GM19238 (cell line): ENCODE measurements at regions not wholly inside any gene's neighbourhood (a gene's known extent, or its start where the extent isn't known, plus 50 kb on each side); places are given as distances from the start of the nearest gene placed in this dataset.
"Not testable (repeated sequence)": the region's sequence is repeated elsewhere in the genome, so short reads cannot be mapped to it uniquely, and the experiment has no call there.

Experiments used
- DNase-seq: peaks from one replicate; pipeline ENCODE4 v3.0.0; 2011; ENCODE audit warnings: low spot score; ENCODE audit not compliant: insufficient read length

- DNase-seq = no peak
Observed at GRCh38 chr4:144366425-144366824, 225.9 kb upstream of the GYPA start.

- no peak for DNase-seq
Observed at GRCh38 chr4:144371485-144371884, 231.0 kb upstream of the GYPA start.

- DNase-seq = no peak
Observed at GRCh38 chr4:144374065-144374464, 233.5 kb upstream of the GYPA start.

DNA sequence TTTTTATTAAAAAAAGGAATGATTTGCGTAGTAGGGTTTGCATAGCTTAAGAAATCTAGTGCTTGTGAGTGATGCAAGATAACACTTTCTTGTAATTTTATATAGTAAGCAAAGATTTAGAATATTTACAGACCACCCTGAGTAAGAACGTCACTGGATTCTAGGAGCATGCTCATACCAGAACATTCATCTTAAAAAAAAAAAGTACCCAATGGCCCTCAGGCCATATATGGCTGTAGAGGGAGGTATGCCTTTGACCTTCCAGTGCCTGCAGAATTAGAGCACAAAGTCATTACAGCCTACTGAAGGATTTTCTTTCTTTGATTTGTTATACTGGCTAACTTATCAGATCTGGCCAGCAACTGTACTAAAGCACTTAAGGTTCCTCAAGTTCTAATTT is 236.3 kb upstream of the GYPA start:
- DNase-seq = no peak

GRCh38 chr4:144384408-144384807 is 243.9 kb upstream of the GYPA start:
- no peak for DNase-seq

DNA sequence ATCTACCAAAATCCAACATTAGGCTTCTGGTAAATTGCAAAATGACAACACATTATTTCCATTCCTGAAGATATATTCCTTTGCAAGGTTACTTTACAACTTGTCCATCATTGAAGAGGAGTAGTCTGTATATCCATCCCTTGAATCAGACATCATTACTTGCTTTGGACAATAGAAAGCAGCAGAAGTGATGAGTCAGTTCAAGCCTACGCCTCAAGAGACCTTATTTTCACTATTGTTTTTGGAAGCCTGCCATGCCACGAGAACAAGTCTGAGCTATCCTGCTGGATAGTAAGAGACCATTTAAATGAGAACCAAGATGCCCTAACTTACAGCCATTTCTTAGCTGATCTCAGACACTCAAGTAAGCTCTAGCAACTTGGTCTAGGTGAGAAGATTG is 246.0 kb upstream of the HHIP start:
- peak; percentile 3 for DNase-seq

- no peak for DNase-seq
Observed at GRCh38 chr4:144402176-144402575, 243.8 kb upstream of the HHIP start.

DNA sequence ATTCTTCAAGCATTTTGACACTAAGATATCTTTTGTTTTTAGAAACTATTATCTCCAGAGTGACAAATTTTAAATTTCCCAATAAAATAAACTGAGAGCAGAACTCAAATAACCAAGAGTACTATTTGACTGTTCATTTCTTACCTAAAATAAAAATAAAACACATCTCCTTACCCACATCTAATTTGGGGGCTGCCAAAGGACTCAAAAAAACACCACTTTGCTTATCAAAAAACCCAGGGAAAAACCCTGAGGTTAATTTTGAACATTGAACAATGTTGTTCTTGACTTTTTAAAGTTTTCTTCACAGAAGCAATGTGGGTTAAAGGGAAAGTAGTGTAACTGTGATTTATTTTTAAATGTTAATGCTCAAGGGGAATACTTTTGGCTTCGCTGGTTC is 243.0 kb upstream of the HHIP start:
- no peak for DNase-seq

- no peak for DNase-seq
Observed at GRCh38 chr4:144403893-144404292, 242.1 kb upstream of the HHIP start.

- no peak for DNase-seq
Observed at GRCh38 chr4:144409525-144409924, 236.4 kb upstream of the HHIP start.

- no peak for DNase-seq
Observed at GRCh38 chr4:144410230-144410783, 235.6 kb upstream of the HHIP start.

- DNase-seq = no peak
Observed at GRCh38 chr4:144411119-144411518, 234.8 kb upstream of the HHIP start.

DNA sequence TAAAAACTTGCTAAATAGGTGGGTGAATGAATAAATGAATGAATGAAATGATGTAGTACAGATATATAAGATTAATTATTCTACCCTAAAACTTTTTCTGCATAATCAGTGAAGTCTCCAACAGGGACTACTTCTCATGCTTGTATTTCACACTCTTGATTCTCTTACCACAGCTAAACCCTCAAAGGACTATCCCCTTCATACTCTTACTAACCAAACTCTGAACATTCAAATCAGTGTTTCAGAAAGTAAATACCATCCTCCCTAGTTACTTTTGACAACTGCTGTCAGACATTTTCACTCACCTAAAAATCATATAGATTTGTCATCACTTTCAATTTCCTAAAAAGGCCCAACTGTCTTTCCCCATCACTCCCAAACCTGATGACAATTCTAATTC is 234.3 kb upstream of the HHIP start:
- no peak for DNase-seq

GRCh38 chr4:144421056-144421455 is 224.9 kb upstream of the HHIP start:
- DNase-seq = no peak

GRCh38 chr4:144421839-144422565 is 224.0 kb upstream of the HHIP start:
- no peak for DNase-seq

DNA sequence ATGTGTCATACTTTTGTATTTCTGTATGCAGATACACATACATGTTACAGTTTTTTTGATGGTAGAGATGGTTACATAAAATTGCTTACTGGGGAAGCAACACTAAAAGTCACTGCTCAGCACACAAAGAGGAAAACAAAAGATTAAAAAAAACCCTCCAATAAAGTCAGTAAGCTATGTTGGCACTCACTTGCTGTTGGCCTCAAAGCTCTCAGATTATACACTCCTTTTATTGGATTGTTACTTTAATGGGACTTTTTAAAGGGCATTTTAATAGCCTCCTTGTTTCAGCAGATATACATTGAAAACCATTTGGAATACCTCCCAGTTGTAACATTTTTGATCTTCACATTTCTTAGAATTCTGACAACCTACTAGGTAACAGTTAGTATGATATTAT is 222.0 kb upstream of the HHIP start:
- no peak for DNase-seq

DNA sequence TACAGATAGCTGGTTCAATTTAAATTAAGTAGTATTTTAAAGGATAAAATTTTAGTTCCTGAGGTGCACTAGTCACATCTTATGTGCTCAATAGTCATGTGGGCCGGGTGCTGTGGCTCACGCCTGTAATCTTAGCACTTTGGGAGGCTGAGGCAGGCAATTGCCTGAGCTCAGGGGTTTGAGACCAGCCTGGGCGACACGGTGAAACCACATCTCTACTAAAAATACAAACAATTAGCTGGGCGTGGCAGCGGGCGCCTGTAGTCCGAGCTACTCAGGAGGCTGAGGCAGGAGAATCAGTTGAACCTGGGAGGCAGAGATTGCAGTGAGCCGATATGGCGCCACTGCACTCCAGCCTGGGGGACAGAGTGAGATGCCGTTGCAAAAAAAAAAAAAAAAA is 219.9 kb upstream of the HHIP start:
- not testable (repeated sequence) for DNase-seq

DNA sequence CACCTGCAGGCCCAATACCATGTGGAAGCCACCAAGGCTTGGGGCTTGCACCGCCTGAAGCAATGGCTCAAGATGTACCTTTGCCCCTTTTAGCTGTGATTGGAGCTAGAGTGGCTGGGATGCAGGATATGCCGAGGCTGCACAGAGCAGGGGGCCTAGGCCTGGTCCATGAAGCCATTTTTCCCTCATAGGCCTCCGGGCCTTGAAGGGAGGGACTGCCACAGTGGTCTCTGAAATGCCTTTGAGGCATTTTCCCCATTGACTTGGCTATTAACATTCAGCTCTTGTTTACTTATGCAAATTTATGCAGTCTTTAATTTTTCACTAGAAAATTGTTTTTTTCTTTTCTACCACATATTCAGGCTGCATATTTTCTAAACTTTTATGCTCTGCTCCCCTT is 203.2 kb upstream of the HHIP start:
- DNase-seq = no peak

- no peak for DNase-seq
Observed at GRCh38 chr4:144449611-144450010, 196.3 kb upstream of the HHIP start.

DNA sequence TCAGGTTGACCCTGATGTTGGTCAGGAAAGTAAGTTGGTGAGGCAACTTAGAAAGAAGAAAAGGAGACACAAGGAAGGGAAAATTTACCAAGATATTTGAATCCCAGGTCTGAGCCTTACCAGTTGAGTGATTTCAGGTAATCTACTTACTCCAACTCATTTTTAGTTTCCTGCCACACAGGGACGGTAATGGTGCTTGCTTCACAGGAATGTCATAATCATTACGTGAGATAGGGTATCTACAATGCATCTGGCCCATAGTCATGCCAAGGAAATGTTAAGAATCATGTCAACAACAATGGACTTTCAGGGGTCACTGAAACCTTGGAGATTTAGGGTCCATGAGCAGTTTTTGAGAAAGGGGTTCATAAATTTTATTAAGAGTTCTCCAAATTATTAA is 195.4 kb upstream of the HHIP start:
- no peak for DNase-seq

DNA sequence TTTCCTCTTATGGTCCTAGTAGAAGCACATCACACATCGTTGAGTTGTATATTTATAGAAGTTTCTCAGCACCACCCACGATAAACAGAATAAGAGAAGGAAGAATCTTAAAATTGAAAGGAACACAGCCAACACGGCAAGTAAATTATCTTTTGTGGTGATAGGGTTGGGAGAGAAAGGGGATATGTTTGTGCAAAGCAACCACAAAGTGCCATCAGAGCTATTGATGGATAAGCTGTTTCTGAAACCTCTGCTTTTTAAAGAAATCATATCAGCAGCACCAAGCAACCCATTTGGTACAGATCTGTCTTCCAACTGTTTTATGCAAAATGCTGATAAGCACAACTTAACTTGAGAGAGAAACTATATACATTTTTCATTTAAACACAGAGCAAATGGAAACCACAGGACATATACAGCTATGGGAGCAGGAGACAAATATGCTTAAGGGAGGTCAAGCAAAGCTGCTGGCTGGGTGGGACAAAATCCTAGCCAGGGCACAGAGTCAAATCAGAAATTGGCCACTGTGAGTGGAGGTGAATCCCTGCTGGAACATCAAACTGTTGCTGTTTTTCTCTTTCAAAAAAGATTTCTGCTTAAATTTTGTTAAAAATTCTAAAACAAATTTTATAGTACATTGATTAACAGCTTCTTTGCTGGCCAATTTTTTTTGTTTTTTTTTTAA is 194.0 kb upstream of the HHIP start:
- no peak for DNase-seq

GRCh38 chr4:144456196-144456595 is 189.8 kb upstream of the HHIP start:
- DNase-seq = no peak

DNA sequence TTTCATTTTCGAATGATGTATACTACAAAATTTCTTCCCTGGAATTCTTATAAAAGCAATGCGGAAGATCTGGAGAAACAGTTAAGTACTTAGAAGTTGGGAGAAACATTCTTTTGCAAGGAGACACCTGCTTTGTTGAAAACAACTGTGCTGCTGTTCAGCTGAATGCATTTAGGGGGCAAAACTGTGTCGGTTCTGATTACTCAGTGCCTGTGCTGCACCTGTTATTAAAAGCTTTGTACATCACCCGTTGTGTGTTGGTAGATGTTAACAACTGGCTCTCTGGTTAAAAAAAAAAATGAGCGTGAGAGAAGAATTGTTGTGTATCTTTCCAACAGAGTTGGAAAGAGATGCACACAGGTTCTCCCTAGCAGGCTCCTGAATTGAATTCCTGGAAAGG is 184.1 kb upstream of the HHIP start:
- no peak for DNase-seq
